Mononuclear cell (primary cell): ENCODE measurements at regions not wholly inside any gene's neighbourhood (a gene's known extent, or its start where the extent isn't known, plus 50 kb on each side); places are given as distances from the start of the nearest gene placed in this dataset.

Experiments used
- H3K27me3 ChIP-seq: 2 replicates; pipeline ENCODE4 v1.6.0; 2011; ENCODE audit warnings: low read length, control low read depth; ENCODE audit not compliant: insufficient read depth
- H3K4me1 ChIP-seq: 2 replicates; pipeline ENCODE4 v1.5.1; 2011; ENCODE audit warnings: mild to moderate bottlenecking, low read length, control low read depth; ENCODE audit not compliant: insufficient read depth
- H3K4me3 ChIP-seq: 2 replicates; pipeline ENCODE4 v1.5.1; 2011; ENCODE audit warnings: mild to moderate bottlenecking, low read length, moderate library complexity
- H3K9me3 ChIP-seq: 2 replicates; pipeline ENCODE4 v1.5.1; 2011; ENCODE audit warnings: low read depth, mild to moderate bottlenecking, control low read depth, low read length

DNA sequence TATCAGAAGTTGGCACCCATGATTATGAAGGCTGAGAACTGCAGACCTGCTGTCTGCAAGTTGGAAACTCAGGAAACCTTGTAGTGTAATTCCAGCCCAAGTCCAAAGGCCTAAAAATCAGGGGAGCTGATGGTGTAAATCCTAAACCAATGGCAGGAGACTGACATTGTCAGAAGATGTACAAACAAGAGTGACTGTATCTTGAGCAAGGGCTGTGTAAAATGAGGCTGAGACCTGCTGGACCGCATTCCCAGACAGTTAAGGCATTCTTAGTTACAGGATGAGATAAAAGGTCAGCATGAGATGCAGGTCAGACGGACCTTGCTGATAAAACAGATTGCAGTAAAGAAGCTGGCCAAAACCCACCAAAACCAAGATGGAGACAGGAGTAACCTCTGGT is 147.7 kb downstream of the COG6 start:
- no peaks in the 10 kb centered on the region for H3K9me3 ChIP-seq
- H3K27me3 ChIP-seq = no peaks in the 10 kb centered on the region
- H3K4me3 ChIP-seq = no peak overlapping the region
- H3K4me1 ChIP-seq = no peaks in the 10 kb centered on the region

DNA sequence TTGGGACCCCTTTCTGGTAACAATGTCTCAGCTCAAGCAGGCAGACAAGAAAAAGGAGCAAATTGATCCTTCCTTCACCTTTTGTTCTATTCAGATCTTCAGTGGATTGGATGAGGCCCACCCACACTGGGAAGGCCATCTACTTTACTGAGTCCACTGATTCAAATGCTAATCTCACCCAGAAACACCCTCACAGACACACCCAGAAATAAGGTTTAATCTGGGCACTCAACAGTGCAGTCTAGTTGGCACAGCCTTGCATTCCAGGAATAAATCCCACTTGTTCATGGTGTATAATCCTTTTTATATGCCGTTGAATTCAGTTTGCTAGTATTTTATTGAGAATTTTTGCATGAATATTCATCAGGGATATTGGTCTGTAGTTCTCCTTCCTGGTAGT is 148.4 kb downstream of the COG6 start:
- Histone ChIP-seq H3K4me3 (no peak overlapping the region), H3K4me1 (no peaks in the 10 kb centered on the region), H3K9me3 (no peaks in the 10 kb centered on the region), H3K27me3 (no peaks in the 10 kb centered on the region)

DNA sequence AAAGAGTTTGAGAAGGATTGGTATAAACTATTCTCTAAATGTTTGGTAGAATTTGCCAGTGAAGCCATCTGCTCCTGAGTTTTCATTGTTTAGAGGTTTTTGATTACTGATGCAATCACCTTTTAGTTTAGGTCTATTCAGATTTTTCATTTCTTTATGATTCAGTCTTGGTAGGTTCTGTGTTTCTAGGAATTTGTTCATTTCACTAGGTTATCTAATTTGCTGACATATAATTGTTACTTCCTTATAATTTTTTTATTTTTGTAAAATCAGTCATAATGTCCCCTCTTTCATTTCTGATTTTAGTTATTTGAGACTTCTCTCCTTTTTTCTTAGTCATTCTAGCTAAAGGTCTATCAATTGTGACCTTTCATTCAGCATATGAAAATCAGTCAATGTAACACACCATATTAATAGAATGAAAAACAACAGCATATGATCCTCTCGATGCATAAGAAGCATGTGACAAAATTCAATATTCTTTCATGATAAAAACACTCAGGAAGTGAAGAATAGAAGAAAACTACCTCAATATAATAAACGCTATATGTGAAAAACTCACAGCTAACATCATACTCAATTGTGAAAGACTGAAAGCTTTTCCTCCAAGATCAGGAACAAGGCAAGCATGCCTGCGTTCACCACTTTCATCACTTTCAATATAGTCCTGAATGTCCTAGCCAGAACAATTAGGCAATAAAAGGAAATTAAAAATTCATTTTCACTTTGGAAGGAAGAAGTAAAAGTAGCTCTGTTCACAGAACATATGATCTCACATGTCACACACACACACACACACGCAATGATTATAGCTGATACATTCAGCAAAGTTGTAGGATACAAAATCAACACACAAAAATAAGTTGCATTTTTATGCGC is 149.1 kb downstream of the COG6 start:
- no peaks in the 10 kb centered on the region for H3K27me3 ChIP-seq
- H3K9me3 ChIP-seq = no peaks in the 10 kb centered on the region
- H3K4me3 ChIP-seq = no peak overlapping the region
- no peaks in the 10 kb centered on the region for H3K4me1 ChIP-seq

DNA sequence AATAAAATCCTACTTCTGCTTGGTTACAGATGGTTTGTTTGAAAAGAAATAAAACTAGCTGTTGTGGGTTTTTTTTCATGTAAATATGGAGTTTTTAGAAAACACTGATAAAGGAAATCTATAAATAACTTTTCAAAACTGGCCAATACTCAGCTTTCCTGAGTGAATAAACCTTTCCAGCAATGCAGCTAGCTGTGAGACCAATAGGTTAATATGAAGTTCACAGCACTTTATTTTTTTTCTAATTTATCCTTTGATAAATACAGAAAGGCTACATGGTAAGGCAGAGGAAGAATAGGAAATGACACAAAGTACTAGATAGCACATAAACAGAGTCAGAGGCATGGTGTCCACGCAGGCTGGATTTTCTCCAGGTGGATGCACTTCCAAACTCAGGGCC is 154.0 kb downstream of the COG6 start:
- Histone ChIP-seq H3K4me3 (no peak overlapping the region), H3K4me1 (no peaks in the 10 kb centered on the region), H3K9me3 (no peaks in the 10 kb centered on the region), H3K27me3 (no peaks in the 10 kb centered on the region)

DNA sequence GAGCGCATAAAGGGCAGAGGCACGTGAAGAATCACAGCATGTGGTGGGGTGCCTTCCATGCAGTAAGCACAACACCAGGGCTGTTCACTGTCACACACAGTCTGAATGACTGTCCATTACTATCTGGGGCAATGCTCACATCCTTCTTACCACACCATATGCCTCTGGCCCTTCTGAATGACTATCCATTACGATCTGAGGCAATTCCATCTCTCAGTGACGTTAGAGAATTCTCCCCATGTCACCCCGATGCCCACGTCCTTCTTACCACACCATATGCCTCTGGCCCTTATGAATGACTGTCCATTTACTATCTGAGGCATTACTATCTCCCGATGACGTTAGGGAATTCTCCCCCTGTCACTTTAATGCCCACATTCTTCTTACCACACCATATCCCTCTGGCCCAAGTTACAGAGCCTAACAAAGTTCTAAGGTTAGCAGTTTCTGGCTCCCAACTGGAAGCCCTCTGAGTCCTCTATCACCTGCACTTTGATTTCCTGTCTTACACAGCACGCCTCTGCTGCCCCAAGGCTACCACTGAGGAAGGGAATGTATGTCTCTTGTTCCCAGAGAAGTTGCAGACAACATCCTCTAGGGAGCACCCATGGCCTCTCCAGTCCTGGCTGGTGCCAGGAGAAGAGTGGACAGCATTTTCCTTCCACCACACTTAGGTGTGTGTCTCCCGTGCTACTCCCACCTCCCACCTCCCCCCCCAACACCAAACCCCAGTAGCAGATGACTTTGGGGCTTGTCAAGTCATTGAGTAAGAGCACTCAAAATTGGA is 154.8 kb downstream of the COG6 start:
- Histone ChIP-seq H3K27me3 (no peaks in the 10 kb centered on the region), H3K9me3 (no peaks in the 10 kb centered on the region), H3K4me3 (no peak overlapping the region), H3K4me1 (no peaks in the 10 kb centered on the region)

DNA sequence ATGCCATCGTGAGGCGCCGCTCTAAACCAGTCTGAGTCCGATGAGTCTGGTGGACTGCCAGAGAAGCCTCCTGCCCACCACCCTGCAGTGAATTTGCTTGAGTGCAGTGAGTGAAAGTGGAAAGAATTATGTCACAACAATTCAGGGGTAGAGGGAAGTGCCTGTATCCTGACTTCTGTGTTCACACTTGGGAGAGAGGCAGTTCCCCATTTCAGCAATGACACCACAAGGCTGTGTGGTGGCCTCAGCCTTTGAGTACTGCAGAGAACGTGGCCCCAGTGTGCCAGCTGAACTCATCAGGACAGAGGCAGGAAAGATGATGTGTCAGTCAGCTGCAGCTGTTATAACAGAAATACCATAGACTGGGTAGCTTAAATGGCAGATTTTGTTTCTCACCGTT is 155.6 kb downstream of the COG6 start:
- Histone ChIP-seq H3K27me3 (no peaks in the 10 kb centered on the region), H3K9me3 (no peaks in the 10 kb centered on the region), H3K4me3 (no peak overlapping the region), H3K4me1 (no peaks in the 10 kb centered on the region)

DNA sequence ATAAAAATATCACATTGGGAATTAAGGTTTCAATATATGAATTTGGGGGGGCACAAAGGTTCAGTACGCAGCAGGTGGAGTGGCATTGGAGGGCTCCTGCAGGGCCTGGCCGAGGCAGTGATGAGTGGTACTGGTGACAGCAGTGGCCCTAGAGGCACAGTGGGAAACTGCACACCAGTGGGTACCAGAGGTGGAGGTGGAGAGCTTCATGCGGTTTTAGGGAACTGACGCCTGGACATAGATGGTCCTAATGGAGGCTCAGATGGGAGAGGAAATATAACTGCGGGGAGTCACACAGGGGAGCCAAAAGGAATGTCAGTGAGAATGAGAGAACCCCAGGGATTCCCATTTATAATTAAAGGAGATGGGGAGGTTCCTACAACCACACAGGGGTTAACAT is 156.2 kb downstream of the COG6 start:
- no peaks in the 10 kb centered on the region for H3K4me1 ChIP-seq
- no peaks in the 10 kb centered on the region for H3K27me3 ChIP-seq
- H3K9me3 ChIP-seq = no peaks in the 10 kb centered on the region
- no peak overlapping the region for H3K4me3 ChIP-seq

DNA sequence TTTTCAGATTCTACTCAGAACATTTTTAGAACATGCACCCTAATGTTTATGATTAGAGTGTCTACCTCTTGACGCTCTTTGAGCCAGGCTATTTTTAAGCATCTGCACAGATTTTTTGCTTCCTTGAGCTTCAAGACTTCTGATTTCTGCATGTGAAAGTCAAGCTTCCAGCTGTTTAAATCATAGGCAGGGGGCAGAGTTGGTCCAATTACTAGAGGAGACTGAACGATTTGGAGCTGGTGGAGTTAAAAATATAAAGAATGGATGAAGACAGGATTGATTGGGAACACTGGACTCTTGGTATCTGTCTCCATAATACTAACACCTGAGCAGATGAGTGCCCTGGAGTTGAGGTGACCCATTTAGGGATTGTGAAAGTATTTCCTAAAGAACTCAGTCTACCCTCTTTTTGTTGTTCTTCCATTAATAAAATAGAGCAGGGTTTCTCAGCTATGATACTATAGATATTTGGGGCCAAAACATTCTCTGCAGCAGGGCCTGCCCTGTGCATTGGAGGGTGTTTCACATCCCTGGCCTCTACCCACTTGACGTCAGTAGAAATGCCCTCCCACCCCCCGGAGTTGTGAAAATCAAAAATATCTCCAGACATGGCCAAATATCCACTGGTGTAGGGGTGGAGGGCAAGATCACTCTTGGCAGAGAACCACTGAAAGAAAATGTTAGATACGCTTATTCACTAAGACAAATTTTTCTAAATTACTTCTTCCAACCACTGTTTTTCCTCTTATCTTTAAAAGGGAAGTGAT is 160.1 kb downstream of the COG6 start:
- H3K4me3 ChIP-seq = no peak overlapping the region
- H3K4me1 ChIP-seq = no peaks in the 10 kb centered on the region
- no peaks in the 10 kb centered on the region for H3K9me3 ChIP-seq
- H3K27me3 ChIP-seq = no peaks in the 10 kb centered on the region

DNA sequence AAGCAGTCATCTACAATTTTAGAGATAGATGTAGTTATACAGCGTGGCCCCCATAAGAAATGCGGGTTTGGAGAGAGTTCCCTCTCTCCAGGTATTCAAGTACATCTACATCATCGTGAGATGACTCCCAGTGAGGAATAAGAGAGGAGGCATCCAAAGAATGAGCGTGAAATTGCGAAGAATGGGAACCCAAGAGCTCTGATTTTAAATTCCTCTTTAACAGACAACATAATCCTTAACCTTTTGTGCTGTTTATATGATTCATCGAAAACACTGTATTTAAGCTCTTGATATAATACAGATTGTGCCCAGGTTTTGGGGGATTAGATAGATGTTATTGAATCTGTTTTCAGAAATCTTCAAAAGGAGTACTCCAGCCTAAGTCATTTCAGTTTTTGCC is 161.5 kb downstream of the COG6 start:
- Histone ChIP-seq H3K4me3 (no peak overlapping the region), H3K27me3 (no peaks in the 10 kb centered on the region), H3K4me1 (no peaks in the 10 kb centered on the region), H3K9me3 (no peaks in the 10 kb centered on the region)

DNA sequence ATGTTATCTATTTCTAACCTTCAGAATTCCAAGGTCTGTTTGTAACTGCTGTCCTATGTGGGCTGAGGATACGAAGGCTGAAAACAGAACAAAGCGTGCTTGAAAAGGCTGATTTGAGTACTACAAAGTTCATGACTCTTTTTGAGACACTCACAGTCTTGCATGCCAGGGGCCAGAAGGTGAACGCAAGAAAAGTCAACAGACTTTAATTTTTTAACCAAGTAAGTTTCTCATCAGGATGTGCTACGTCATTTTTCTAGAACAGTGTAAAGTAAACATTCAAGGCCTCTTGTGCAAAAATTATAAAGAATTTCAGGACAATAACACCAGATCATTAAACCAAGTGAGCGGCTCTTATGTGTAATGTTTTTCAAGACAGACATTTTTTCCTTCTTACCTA is 163.5 kb downstream of the COG6 start:
- Histone ChIP-seq H3K4me1 (no peaks in the 10 kb centered on the region), H3K27me3 (no peaks in the 10 kb centered on the region), H3K4me3 (no peak overlapping the region), H3K9me3 (no peaks in the 10 kb centered on the region)

DNA sequence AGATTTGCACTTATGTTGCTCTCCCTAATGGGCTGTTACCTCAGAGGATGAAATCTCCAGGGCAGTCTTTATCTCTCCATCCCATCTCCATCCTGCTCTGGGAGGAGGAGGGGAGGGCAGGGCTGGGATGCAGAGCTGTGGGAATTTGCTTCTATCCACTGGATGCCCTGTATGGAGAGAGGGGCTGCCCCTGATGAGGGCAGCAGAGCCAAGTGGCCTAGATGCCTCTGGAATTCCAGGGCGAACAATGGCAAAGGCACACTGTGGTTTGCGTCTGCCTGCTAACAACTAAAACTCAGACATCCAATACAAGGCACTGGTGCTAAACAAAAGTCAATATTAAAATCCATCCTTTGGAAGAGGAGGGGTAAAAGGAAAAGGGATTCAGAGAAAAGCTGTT is 165.1 kb downstream of the COG6 start:
- Histone ChIP-seq H3K9me3 (no peaks in the 10 kb centered on the region), H3K4me3 (no peak overlapping the region), H3K27me3 (no peaks in the 10 kb centered on the region), H3K4me1 (no peaks in the 10 kb centered on the region)

DNA sequence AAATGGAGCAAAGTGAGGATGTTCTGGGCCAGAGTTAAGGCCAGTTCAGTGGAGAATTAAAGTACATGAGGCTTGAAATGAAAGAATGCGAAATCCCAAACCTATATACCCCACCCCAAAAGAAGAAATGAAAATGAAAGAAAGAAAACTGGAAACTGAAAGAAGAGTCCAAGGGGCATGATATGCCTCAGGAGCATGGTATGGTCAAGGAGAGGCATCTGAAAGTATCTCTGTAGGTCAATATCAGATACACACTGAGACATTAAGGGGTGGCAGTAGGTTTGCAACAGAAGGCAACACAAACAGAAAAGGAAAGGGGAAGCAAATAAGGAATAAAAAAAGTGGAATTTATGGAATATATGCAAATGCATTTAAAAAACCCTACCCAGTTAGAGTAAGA is 166.5 kb downstream of the COG6 start:
- Histone ChIP-seq H3K4me1 (no peaks in the 10 kb centered on the region), H3K4me3 (no peak overlapping the region), H3K27me3 (no peaks in the 10 kb centered on the region), H3K9me3 (no peaks in the 10 kb centered on the region)

DNA sequence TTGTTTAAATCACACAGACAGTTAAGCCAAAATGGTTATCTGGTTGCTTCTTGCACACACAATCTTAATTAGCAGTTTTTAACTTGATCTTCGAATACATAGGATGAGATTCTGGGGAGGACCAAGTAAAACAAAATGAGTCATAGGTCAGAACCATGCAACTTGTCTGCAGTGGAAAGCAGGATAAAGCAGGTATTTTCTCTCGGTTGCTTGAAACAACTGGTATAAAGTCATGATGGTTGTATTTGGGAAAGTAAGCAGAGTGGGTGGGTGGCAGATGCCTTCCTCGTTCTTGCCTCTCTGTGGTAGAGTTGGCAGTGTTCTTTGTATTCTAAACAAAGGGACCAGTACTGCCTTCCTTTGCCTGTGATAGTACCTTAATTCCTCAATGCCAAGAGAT is 167.0 kb downstream of the COG6 start:
- Histone ChIP-seq H3K9me3 (no peaks in the 10 kb centered on the region), H3K4me3 (no peak overlapping the region), H3K4me1 (no peaks in the 10 kb centered on the region), H3K27me3 (no peaks in the 10 kb centered on the region)

DNA sequence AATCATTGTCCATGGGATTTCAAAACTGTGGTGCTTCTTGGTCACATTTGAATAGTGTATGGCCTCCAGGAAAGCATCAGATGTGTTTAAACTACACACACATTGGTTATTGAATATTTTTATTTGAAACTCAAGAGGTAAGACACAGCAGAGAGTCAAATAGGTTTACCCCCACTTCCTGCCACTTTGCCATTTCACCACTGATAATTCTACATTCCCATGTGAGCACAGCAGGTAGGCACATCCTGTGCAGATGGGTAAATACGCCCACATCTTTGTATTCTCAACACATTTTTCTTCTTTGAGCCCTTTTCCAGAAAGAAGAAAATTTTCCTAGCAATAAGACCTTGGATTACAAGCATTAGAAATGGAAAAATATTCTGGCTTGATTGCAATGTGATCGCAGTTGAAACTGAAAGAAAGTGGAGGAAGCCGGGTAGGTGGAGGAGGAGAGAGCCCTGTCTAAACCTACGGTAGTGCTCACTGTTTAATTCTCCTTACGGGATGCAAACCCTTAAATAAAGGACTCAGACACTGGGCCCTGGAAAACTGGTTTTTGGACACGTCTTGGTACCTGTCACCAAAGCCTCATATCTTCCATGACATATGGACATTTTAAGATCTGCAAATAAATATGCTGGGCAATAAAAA is 167.7 kb downstream of the COG6 start:
- Histone ChIP-seq H3K9me3 (no peaks in the 10 kb centered on the region), H3K4me3 (no peak overlapping the region), H3K27me3 (no peaks in the 10 kb centered on the region), H3K4me1 (no peaks in the 10 kb centered on the region)

DNA sequence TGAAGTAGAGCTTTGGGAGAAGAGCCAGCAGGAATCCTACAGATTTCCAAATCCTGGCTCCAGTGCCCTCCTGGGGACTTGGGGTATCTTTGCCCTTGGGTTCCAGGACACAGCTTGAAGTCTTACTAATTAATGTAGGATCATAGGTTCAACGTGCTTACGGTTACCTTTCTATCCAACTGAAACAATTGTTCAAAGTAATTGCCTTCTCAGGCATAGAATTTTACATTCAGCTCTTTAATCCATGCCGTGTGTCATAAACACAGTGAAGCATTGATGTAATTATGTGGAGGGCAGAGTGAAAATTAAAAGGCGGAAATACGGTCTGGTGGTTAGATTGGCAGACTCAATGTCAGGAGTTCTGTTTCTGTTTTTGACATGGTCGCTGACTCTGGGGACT is 170.4 kb downstream of the COG6 start:
- Histone ChIP-seq H3K27me3 (peaks cover 3% of the 10 kb centered on the region), H3K9me3 (no peaks in the 10 kb centered on the region), H3K4me1 (no peaks in the 10 kb centered on the region), H3K4me3 (no peak overlapping the region)
